Activated CD4-positive, alpha-beta T cell treated with anti-CD3 and anti-CD28 coated beads, Interleukin-2, amount 10 ng/mL, durations not matched to agents 7 days and 5 days (primary cell): ENCODE measurements at regions not wholly inside any gene's neighbourhood (a gene's known extent, or its start where the extent isn't known, plus 50 kb on each side); places are given as distances from the start of the nearest gene placed in this dataset.

Experiments used
- CTCF ChIA-PET: fragments of 350-600 bp; sonication (Branson Sonifier 250); formaldehyde crosslinking; loops from one replicate; lab custom pipeline; 2021; ENCODE audit warnings: antibody characterized with exemption; lab: Charles Lee
- POLR2A ChIA-PET: fragments of 350-600 bp; sonication (Branson Sonifier 250); formaldehyde crosslinking; loops from one replicate; lab custom pipeline; 2021; ENCODE audit warnings: antibody characterized with exemption; lab: Charles Lee
- DNase-seq: peaks from one replicate; pipeline ENCODE4 v3.0.0-alpha.2; 2020
- H3K27ac Mint-ChIP-seq: one replicate; pipeline ENCODE4 v1.8.0; 2021; ENCODE audit warnings: mild to moderate bottlenecking, moderate library complexity, mixed read lengths
- H3K27me3 Mint-ChIP-seq: one replicate; pipeline ENCODE4 v1.8.0; 2021; ENCODE audit warnings: mixed read lengths
- H3K36me3 Mint-ChIP-seq: one replicate; pipeline ENCODE4 v1.8.0; 2021; ENCODE audit warnings: low read depth, mixed read lengths
- H3K4me1 Mint-ChIP-seq: one replicate; pipeline ENCODE4 v1.8.0; 2021; ENCODE audit warnings: mixed read lengths
- H3K4me3 Mint-ChIP-seq: one replicate; pipeline ENCODE4 v1.8.0; 2021; ENCODE audit warnings: mild to moderate bottlenecking, moderate library complexity, mixed read lengths
- H3K9me3 Mint-ChIP-seq: one replicate; pipeline ENCODE4 v1.8.0; 2021; ENCODE audit warnings: mixed read lengths

DNA sequence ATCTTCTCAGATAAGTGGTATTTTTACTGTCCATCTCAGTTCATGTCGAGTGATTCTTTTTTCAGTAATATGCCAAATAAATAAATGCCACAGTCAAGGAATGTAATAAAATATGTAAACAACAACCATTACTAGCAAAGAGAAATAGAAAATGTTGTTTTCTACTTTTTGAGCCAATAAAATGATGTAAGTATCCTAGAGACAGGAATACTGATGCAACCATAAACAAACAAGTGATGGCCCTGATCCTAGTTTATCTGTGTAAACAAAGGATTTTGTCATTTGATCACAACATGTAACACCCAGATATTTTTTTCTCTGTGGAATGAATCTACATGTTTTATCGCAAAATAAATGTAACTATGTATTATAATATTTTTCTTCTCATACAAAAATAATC lies 1852.8 kb downstream of the EFNA5 start:
- POLR2A ChIA-PET = no interaction called here
- H3K4me3 Mint-ChIP-seq = no peak overlapping the region
- DNase-seq = no peak
- H3K27me3 Mint-ChIP-seq = no peaks in the 10 kb centered on the region
- CTCF ChIA-PET = no interaction called here
- peaks cover 7% of the 10 kb centered on the region for H3K9me3 Mint-ChIP-seq
- no peak overlapping the region for H3K27ac Mint-ChIP-seq
- no peaks in the 10 kb centered on the region for H3K36me3 Mint-ChIP-seq
- no peaks in the 10 kb centered on the region for H3K4me1 Mint-ChIP-seq

GRCh38 chr5:105817416-105817815 lies 1853.3 kb downstream of the EFNA5 start:
- no peaks in the 10 kb centered on the region for H3K27me3 Mint-ChIP-seq
- no peaks in the 10 kb centered on the region for H3K36me3 Mint-ChIP-seq
- CTCF ChIA-PET = no interaction called here
- H3K4me1 Mint-ChIP-seq = no peaks in the 10 kb centered on the region
- no peak for DNase-seq
- peaks cover 7% of the 10 kb centered on the region for H3K9me3 Mint-ChIP-seq
- POLR2A ChIA-PET = no interaction called here
- no peak overlapping the region for H3K4me3 Mint-ChIP-seq
- H3K27ac Mint-ChIP-seq = no peak overlapping the region

- POLR2A ChIA-PET = no interaction called here
- H3K4me1 Mint-ChIP-seq = no peaks in the 10 kb centered on the region
Observed at GRCh38 chr5:105816961-105817360, 1853.8 kb downstream of the EFNA5 start.

GRCh38 chr5:105812304-105812703 lies 1858.4 kb downstream of the EFNA5 start:
- CTCF ChIA-PET = no interaction called here
- POLR2A ChIA-PET = no interaction called here
- Mint-ChIP-seq H3K36me3 (no peaks in the 10 kb centered on the region), H3K27ac (no peak overlapping the region), H3K9me3 (peaks cover 8% of the 10 kb centered on the region), H3K27me3 (no peaks in the 10 kb centered on the region), H3K4me1 (no peaks in the 10 kb centered on the region), H3K4me3 (no peak overlapping the region)
- no peak for DNase-seq

More at GRCh38 chr5:105816961-105817360, 1853.8 kb downstream of the EFNA5 start:
- no peaks in the 10 kb centered on the region for H3K27me3 Mint-ChIP-seq
- CTCF ChIA-PET = no interaction called here
- DNase-seq = no peak
- no peak overlapping the region for H3K27ac Mint-ChIP-seq
- H3K36me3 Mint-ChIP-seq = no peaks in the 10 kb centered on the region
- H3K9me3 Mint-ChIP-seq = peaks cover 10% of the 10 kb centered on the region
- H3K4me3 Mint-ChIP-seq = no peak overlapping the region

- Mint-ChIP-seq H3K27ac (no peak overlapping the region), H3K4me3 (no peak overlapping the region), H3K27me3 (no peaks in the 10 kb centered on the region), H3K4me1 (no peaks in the 10 kb centered on the region), H3K9me3 (peaks cover 15% of the 10 kb centered on the region), H3K36me3 (no peaks in the 10 kb centered on the region)
- DNase-seq = no peak
- ChIA-PET CTCF (no interaction called here), POLR2A (no interaction called here)
Observed at GRCh38 chr5:105807951-105808350, 1862.8 kb downstream of the EFNA5 start.

DNA sequence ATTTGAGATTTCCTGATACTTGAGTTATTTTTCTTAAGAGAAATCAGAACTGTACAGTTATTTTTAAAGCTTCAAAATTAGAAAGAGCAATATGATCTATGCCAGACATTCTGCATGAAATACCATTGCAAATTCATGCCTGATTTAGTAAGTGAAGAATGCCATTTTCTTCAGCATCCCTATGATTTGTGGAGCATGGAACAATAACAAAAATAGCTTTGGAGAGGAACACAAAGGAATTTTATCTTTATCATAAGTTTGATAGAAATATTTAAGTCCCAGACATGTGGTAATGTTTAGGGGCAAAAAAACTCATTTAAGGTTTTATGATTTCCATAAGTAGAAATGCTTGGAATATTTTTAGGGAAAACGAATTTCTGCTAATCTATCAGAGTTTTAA lies 1863.4 kb downstream of the EFNA5 start:
- H3K27ac Mint-ChIP-seq = no peak overlapping the region
- H3K4me1 Mint-ChIP-seq = no peaks in the 10 kb centered on the region
- H3K27me3 Mint-ChIP-seq = no peaks in the 10 kb centered on the region
- H3K36me3 Mint-ChIP-seq = no peaks in the 10 kb centered on the region
- H3K4me3 Mint-ChIP-seq = no peak overlapping the region
- H3K9me3 Mint-ChIP-seq = peaks cover 20% of the 10 kb centered on the region
- POLR2A ChIA-PET = no interaction called here
- CTCF ChIA-PET = no interaction called here
- no peak for DNase-seq

GRCh38 chr5:105806596-105806995 lies 1864.1 kb downstream of the EFNA5 start:
- no peak for DNase-seq
- no peaks in the 10 kb centered on the region for H3K27me3 Mint-ChIP-seq
- CTCF ChIA-PET = no interaction called here
- H3K27ac Mint-ChIP-seq = no peak overlapping the region
- H3K9me3 Mint-ChIP-seq = peaks cover 17% of the 10 kb centered on the region
- H3K4me3 Mint-ChIP-seq = no peak overlapping the region
- H3K4me1 Mint-ChIP-seq = no peaks in the 10 kb centered on the region
- H3K36me3 Mint-ChIP-seq = no peaks in the 10 kb centered on the region
- POLR2A ChIA-PET = no interaction called here

DNA sequence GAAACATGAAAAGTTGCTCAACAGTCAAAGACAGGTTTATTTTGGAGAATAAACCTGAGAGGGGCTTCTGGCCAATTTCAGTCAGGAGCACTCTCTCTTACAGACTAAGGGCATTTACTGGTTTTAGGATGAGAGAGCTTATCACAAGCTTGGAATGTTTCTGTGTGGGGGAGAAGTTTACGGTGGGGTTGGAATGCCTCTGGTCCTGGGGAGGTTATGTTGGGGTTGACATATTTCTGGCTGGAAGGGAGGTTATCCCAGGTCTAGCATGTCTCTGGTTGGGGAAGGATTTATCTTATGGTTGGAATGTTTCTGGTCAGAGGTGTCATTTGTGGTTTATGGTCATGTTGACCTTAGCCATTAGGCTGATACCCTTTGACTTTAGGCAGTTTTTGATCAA lies 1867.3 kb downstream of the EFNA5 start:
- POLR2A ChIA-PET = interaction anchor here (0.6 kb wide), 1 partner anchor 208 kb away, joined by 4 read pairs; no protein-coding TSS in a partner anchor
- peaks cover 12% of the 10 kb centered on the region for H3K9me3 Mint-ChIP-seq
- no peaks in the 10 kb centered on the region for H3K27me3 Mint-ChIP-seq
- no peak for DNase-seq
- H3K4me3 Mint-ChIP-seq = no peak overlapping the region
- CTCF ChIA-PET = no interaction called here
- no peaks in the 10 kb centered on the region for H3K36me3 Mint-ChIP-seq
- no peak overlapping the region for H3K27ac Mint-ChIP-seq
- no peaks in the 10 kb centered on the region for H3K4me1 Mint-ChIP-seq

DNA sequence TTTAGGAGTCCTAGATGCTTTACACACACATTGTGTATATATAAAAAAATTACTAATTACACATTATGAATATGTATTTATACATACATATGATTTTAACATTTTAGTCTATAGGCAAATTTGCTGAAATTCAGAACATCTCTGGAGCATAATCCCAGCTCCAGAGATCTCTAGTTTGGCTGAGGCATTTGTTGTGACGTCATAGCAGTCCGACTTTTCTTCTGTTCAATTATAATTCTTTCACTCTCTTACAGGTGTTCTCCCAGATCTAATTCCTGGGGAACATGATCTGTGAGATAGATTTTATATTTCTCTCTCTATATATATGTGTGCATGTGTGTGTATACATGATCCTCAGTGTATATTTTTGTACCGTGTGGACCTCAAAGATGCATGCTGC lies 1876.2 kb downstream of the EFNA5 start:
- no peak for DNase-seq
- Mint-ChIP-seq H3K4me3 (no peak overlapping the region), H3K27me3 (no peaks in the 10 kb centered on the region), H3K27ac (no peak overlapping the region), H3K4me1 (no peaks in the 10 kb centered on the region), H3K9me3 (no peaks in the 10 kb centered on the region), H3K36me3 (no peaks in the 10 kb centered on the region)
- CTCF ChIA-PET = interaction anchor here (0.6 kb wide), 1 partner anchor 257 kb away, joined by 3 read pairs; no protein-coding TSS in a partner anchor
- POLR2A ChIA-PET = no interaction called here

DNA sequence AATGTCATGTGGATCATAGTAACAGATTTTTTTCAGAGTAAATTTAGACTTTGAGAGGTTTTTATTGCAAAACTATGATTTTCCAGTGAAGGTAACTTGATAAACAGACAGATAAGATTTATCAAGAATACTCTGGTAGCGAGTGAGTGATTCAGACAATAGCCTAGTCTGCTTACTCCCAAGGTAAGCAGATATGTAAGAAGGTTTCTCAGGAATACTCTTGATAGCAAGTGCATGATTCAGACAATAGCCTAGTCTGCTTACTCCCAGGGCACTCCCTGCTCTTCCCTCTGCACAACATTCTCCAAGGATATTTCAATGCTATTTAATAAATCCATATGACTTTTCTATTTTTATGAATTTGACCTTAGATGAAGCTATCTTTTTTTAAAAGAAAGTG lies 1881.5 kb downstream of the EFNA5 start:
- Mint-ChIP-seq H3K36me3 (no peaks in the 10 kb centered on the region), H3K9me3 (no peaks in the 10 kb centered on the region), H3K4me3 (no peak overlapping the region), H3K4me1 (no peaks in the 10 kb centered on the region), H3K27me3 (no peaks in the 10 kb centered on the region), H3K27ac (no peak overlapping the region)
- DNase-seq = no peak
- POLR2A ChIA-PET = no interaction called here
- CTCF ChIA-PET = no interaction called here

- H3K9me3 Mint-ChIP-seq = no peaks in the 10 kb centered on the region
- ChIA-PET POLR2A (no interaction called here), CTCF (no interaction called here)
- H3K4me3 Mint-ChIP-seq = no peak overlapping the region
- DNase-seq = no peak
- no peaks in the 10 kb centered on the region for H3K27me3 Mint-ChIP-seq
- no peaks in the 10 kb centered on the region for H3K36me3 Mint-ChIP-seq
- H3K4me1 Mint-ChIP-seq = no peaks in the 10 kb centered on the region
- no peak overlapping the region for H3K27ac Mint-ChIP-seq
Observed at GRCh38 chr5:105783811-105784210, 1886.9 kb downstream of the EFNA5 start.

- H3K4me3 Mint-ChIP-seq = no peak overlapping the region
- ChIA-PET POLR2A (no interaction called here), CTCF (no interaction called here)
- no peaks in the 10 kb centered on the region for H3K27me3 Mint-ChIP-seq
- no peaks in the 10 kb centered on the region for H3K9me3 Mint-ChIP-seq
- no peaks in the 10 kb centered on the region for H3K36me3 Mint-ChIP-seq
- DNase-seq = no peak
- H3K4me1 Mint-ChIP-seq = no peaks in the 10 kb centered on the region
- no peak overlapping the region for H3K27ac Mint-ChIP-seq
Observed at GRCh38 chr5:105782501-105782900, 1888.2 kb downstream of the EFNA5 start.

GRCh38 chr5:105773241-105773640 lies 1897.5 kb downstream of the EFNA5 start:
- H3K4me1 Mint-ChIP-seq = no peaks in the 10 kb centered on the region
- no peaks in the 10 kb centered on the region for H3K9me3 Mint-ChIP-seq
- H3K27me3 Mint-ChIP-seq = no peaks in the 10 kb centered on the region
- POLR2A ChIA-PET = no interaction called here
- CTCF ChIA-PET = no interaction called here
- H3K27ac Mint-ChIP-seq = no peak overlapping the region
- no peak for DNase-seq
- H3K36me3 Mint-ChIP-seq = no peaks in the 10 kb centered on the region
- H3K4me3 Mint-ChIP-seq = no peak overlapping the region

- Mint-ChIP-seq H3K4me3 (no peak overlapping the region), H3K27me3 (no peaks in the 10 kb centered on the region), H3K4me1 (no peaks in the 10 kb centered on the region), H3K9me3 (peaks cover 6% of the 10 kb centered on the region), H3K36me3 (no peaks in the 10 kb centered on the region), H3K27ac (no peak overlapping the region)
- DNase-seq = no peak
- CTCF ChIA-PET = no interaction called here
- POLR2A ChIA-PET = no interaction called here
Observed at GRCh38 chr5:105767267-105767666, 1903.5 kb downstream of the EFNA5 start.
